ENCODE measurements at regions not wholly inside any gene's neighbourhood (a gene's known extent, or its start where the extent isn't known, plus 50 kb on each side); places are given as distances from the start of the nearest gene placed in this dataset.

- no peak for DNase-seq (ENCODE audit: low spot score in 2 of 2)
- H3K4me3 ChIP-seq (ENCODE audit: low read depth, poor library complexity, severe bottlenecking) = no peak overlapping the region
- no peak for TF ChIP-seq CTCF (IDR thresholded peaks at IDR 0.05)
- no peak for TF ChIP-seq POLR2A (IDR thresholded peaks at IDR 0.05)
- intact Hi-C loops (cut with DNase I; ENCODE audit: low total_unique reads) = no loop called here
- WGBS, 2 donors = 87 to 95% methylated on average over 5 of the region's 5 CpGs
Measured at GRCh38 chr9:119933191-119933590, 564.0 kb upstream of the BRINP1 start.

- H3K4me3 ChIP-seq (ENCODE audit: low read depth, poor library complexity, severe bottlenecking) = no peak overlapping the region
- intact Hi-C loops (cut with DNase I; ENCODE audit: low total_unique reads) = no loop called here
- TF ChIP-seq CTCF (IDR thresholded peaks at IDR 0.05) (no peak), POLR2A (IDR thresholded peaks at IDR 0.05) (no peak)
- WGBS, 2 donors = 90 to 93% methylated on average over 4 of the region's 4 CpGs
- DNase-seq (ENCODE audit: low spot score in 2 of 2) = no peak
Measured at GRCh38 chr9:119924736-119925135, 555.5 kb upstream of the BRINP1 start.

GRCh38 chr9:119917175-119917574 is 547.9 kb upstream of the BRINP1 start:
- TF ChIP-seq CTCF (IDR thresholded peaks at IDR 0.05) (no peak), POLR2A (IDR thresholded peaks at IDR 0.05) (no peak)
- no peak overlapping the region for H3K4me3 ChIP-seq (ENCODE audit: low read depth, poor library complexity, severe bottlenecking)
- WGBS, 2 donors = 86 to 87% methylated on average over 5 of the region's 5 CpGs
- intact Hi-C loops (cut with DNase I; ENCODE audit: low total_unique reads) = no loop called here
- DNase-seq (ENCODE audit: low spot score in 2 of 2) = no peak

GRCh38 chr9:119907056-119907455 is 537.8 kb upstream of the BRINP1 start:
- H3K4me3 ChIP-seq (ENCODE audit: low read depth, poor library complexity, severe bottlenecking) = no peak overlapping the region
- 46 to 48% methylated on average over 1 of the region's 1 CpG for WGBS, 2 donors
- intact Hi-C loops (cut with DNase I; ENCODE audit: low total_unique reads) = loop anchor here (1.0 kb wide), 1 partner anchor 49 kb away; no protein-coding TSS in a partner anchor
- no peak for TF ChIP-seq CTCF (IDR thresholded peaks at IDR 0.05)
- TF ChIP-seq POLR2A (IDR thresholded peaks at IDR 0.05) = no peak
- DNase-seq (ENCODE audit: low spot score in 2 of 2) = no peak

- 72 to 85% methylated on average over 1 of the region's 1 CpG for WGBS, 2 donors
- intact Hi-C loops (cut with DNase I; ENCODE audit: low total_unique reads) = no loop called here
- H3K4me3 ChIP-seq (ENCODE audit: low read depth, poor library complexity, severe bottlenecking) = no peak overlapping the region
- DNase-seq (ENCODE audit: low spot score in 2 of 2) = no peak
- TF ChIP-seq POLR2A (IDR thresholded peaks at IDR 0.05) (no peak), CTCF (IDR thresholded peaks at IDR 0.05) (no peak)
Measured at GRCh38 chr9:119905724-119906123, 536.5 kb upstream of the BRINP1 start.

- TF ChIP-seq POLR2A (IDR thresholded peaks at IDR 0.05) = no peak
- no peak for TF ChIP-seq CTCF (IDR thresholded peaks at IDR 0.05)
- intact Hi-C loops (cut with DNase I; ENCODE audit: low total_unique reads) = no loop called here
- H3K4me3 ChIP-seq (ENCODE audit: low read depth, poor library complexity, severe bottlenecking) = no peak overlapping the region
- DNase-seq (ENCODE audit: low spot score in 2 of 2) = no peak
- 81 to 89% methylated on average over 5 of the region's 5 CpGs for WGBS, 2 donors
Measured at GRCh38 chr9:119903851-119904250, 534.6 kb upstream of the BRINP1 start.

Data from lower leg skin (tissue), 4 donors.